Fibroblast of the aortic adventitia (primary cell): ENCODE measurements at regions not wholly inside any gene's neighbourhood (a gene's known extent, or its start where the extent isn't known, plus 50 kb on each side); places are given as distances from the start of the nearest gene placed in this dataset.

Experiments
- DNase-seq: peaks from one replicate; pipeline ENCODE4 v3.0.0-alpha.2; 2010; ENCODE audit warnings: low read depth
- H3K4me3 ChIP-seq: 2 replicates; pipeline ENCODE4 v1.5.1; 2011; ENCODE audit warnings: low read depth, mild to moderate bottlenecking, control low read depth, low read length, moderate library complexity
- TF ChIP-seq, protein P1 (sequence below): IDR thresholded peaks from 2 replicates; pipeline ENCODE4 v1.5.1; 2011; ENCODE audit warnings: mild to moderate bottlenecking, low read length, control low read depth, inconsistent platforms; ENCODE audit not compliant: insufficient read depth

DNA sequence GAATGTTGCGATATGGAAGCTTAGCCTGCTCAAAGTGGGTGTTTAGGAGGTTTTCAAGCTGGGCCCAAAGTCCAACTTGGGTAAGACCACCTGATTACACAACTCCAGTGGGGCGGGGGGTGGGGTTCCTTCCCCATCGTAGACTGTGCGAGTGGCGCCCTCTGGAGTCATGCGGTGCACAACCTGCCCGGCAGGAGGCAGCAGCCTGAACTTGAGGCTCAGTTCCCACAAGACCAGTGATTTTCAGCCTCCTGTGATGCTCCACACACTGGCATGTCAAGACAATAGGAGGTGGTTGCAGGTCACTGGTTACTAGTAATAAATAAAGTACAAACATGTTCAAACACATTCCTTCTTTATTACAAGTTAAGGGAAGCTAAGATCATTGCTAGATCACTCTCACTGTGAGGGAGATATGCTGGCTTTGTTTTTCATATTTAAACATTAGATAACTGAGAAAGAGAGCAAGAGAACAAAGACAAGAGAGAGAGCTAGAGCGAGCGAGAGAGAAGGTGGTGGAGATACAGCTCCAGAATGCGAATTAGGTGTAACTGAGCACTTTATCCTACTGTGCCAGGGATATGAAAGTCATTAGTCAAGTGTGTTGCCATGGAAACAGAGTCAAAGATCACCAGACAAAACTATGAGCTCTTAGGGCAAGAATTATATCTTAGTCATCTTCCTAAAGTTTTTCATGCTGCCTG, 97.4 kb upstream of the BMPER start:
- H3K4me3 ChIP-seq: no peak overlapping the region
- TF ChIP-seq, protein P1, sequence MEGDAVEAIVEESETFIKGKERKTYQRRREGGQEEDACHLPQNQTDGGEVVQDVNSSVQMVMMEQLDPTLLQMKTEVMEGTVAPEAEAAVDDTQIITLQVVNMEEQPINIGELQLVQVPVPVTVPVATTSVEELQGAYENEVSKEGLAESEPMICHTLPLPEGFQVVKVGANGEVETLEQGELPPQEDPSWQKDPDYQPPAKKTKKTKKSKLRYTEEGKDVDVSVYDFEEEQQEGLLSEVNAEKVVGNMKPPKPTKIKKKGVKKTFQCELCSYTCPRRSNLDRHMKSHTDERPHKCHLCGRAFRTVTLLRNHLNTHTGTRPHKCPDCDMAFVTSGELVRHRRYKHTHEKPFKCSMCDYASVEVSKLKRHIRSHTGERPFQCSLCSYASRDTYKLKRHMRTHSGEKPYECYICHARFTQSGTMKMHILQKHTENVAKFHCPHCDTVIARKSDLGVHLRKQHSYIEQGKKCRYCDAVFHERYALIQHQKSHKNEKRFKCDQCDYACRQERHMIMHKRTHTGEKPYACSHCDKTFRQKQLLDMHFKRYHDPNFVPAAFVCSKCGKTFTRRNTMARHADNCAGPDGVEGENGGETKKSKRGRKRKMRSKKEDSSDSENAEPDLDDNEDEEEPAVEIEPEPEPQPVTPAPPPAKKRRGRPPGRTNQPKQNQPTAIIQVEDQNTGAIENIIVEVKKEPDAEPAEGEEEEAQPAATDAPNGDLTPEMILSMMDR: peak; percentile 53
- DNase-seq: peak; percentile 91

DNA sequence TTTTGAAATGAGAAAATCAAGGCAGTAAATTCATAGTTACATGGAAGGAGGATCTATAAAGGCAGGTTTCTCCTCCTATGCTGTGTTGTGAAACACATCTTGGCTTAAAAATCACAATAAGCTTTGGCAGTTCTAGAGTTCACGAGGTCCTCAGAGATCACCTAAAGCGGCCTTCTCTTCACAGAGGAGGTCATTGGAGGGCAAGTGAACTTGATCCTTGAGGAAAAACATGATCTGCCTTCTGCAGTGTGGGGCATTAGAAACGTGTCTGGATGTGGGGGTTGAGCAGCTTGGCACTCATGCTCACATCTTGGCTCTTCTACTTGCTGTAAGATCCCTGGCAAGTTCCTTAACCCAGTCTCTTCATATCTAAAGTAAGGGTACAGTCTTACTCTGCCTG, 96.1 kb upstream of the BMPER start:
- TF ChIP-seq, protein P1: no peak
- peak; percentile 67 for DNase-seq
- H3K4me3 ChIP-seq: no peak overlapping the region

DNA sequence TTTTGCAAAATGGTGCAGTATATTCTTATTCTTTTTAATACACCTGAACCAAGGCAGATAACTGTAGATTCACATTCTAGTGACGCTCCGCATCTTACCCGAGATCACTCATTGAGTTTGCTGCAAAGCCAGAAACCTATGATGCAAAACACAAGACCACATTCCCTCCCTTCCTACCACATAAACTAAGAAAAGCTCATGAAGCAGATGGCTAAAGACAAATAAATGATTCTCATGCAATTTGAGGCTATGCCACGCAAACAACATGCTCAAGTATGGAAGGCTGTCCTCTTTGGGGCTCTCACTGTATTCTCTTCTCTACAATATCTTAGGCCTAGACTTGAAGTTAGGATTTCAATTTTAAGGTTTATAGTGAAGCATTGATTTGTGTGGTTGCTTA, 95.0 kb upstream of the BMPER start:
- no peak for DNase-seq
- no peak overlapping the region for H3K4me3 ChIP-seq
- TF ChIP-seq, protein P1: no peak

DNA sequence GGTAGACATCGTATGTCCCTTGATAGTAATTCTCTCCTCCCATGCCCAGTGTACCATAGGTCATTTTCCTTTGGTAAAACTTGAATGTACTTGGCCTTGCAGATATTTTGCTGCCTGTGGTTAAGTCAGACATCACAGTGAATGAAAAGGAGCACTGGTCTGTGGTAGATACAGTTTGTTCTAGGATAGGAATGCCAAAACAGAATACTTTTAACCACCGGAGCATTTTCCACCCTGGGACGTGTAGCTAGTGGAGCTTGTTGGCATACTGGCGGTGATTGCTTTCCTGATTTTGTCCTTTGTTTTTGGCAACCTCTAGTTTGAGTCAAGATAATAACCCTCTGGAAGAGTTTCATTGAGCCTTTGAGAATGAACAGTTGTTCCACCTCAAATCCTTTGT, 92.0 kb upstream of the BMPER start:
- TF ChIP-seq, protein P1: no peak
- peak; percentile 20 for DNase-seq
- H3K4me3 ChIP-seq: no peak overlapping the region

DNA sequence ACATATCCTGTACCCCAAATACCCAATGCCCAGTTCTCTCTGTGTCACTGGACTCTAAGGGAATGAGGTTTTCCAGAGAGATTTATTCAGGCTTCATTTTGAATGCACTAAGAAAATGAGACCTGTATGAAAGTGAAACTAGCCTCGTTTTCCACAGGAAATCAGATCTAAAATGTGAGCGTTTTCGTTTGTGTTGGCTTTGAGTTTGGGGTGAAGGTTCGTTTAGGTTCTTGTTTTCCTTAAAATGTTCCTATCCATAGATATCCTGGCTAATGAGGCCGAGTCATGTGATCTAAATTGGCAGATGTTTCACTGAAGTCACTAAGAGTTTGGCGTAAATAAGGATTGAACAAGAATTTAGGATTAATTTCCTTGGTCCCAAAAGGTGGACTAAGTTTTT, 90.9 kb upstream of the BMPER start:
- TF ChIP-seq, protein P1: no peak
- H3K4me3 ChIP-seq: peak overlapping the region; percentile 31
- DNase-seq: peak; percentile 55

DNA sequence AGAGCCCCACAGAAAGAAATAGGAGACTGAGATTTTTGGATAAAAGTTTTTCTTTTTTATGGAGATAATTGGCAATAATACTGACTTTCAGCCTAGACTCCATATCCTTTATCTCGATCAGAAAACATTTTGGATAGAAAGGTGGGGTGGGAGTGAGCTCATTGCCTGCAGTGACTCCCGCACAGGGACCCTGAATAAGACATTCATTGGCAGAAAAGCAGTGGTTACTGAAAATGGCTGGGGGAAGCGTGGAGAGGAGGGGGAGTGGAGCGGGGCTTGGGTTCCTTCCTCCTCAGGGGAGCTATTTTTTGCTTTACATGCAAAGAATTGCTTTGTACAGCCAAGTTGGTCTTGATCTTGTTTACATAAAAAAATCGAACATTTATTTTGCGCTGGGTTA, 90.4 kb upstream of the BMPER start:
- no peak overlapping the region for H3K4me3 ChIP-seq
- no peak for DNase-seq
- TF ChIP-seq, protein P1: no peak

DNA sequence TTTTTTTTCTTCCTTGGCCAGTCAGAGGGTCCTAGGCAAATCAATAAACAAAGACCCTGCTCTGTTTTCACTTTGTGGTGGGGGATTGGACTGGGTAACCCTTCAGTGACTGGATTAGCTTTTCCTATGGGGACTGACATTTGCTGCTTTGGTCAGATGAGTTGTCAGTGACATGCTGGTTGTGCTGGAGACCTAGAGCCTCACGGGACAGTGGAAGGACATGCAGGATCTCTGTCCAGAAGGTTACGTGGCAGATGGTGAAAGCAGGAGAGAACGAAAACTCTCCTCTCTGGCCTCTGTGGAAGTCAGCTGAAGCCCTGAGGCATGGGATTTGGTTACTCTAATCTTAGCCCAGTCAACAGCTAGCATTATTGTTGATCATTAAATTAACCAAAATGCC, 90.0 kb upstream of the BMPER start:
- TF ChIP-seq, protein P1: no peak
- H3K4me3 ChIP-seq: no peak overlapping the region
- DNase-seq: no peak
